GM18951 (cell line): ENCODE measurements at regions not wholly inside any gene's neighbourhood (a gene's known extent, or its start where the extent isn't known, plus 50 kb on each side); places are given as distances from the start of the nearest gene placed in this dataset.
"Not testable (repeated sequence)": the region's sequence is repeated elsewhere in the genome, so short reads cannot be mapped to it uniquely, and the experiment has no call there.

ENCODE experiments used
- POLR2A ChIP-seq: IDR thresholded peaks from 4 replicates; pipeline ENCODE4 v1.6.1; 2011; ENCODE audit warnings: mild to moderate bottlenecking; ENCODE audit not compliant: insufficient read length, insufficient read depth; ENCODE audit errors: extremely low read depth
- in situ Hi-C: fragments of 300-500 bp; cut with MboI; formaldehyde crosslinking; loops from one replicate; pipeline ENCODE4 v1.12.0; 2022; ENCODE audit warnings: low sequenced_read_pairs, mixed read lengths, inconsistent platforms; ENCODE audit not compliant: unreplicated experiment

DNA sequence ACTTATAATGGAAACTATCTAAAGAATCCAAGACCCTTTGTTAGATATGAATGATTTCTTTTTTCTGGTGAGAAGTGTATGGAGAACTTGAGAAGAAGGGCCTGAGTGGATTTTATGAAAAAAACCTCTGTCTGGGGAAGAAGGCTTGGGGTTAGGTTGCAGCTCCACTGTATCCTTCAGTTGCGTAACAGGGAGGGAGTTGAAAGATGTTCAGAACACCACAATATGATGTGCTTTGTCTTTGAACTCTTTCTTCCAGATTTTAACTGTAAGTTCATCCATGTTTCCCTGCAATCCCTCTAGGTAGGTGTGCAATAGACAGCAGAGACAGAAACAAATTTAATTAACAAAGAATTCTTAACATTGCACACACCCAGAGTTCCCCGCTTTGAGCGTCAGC is 125.8 kb upstream of the NFIA start:
- TF ChIP-seq POLR2A, result no peak
- in situ Hi-C loops, result no loop called here

DNA sequence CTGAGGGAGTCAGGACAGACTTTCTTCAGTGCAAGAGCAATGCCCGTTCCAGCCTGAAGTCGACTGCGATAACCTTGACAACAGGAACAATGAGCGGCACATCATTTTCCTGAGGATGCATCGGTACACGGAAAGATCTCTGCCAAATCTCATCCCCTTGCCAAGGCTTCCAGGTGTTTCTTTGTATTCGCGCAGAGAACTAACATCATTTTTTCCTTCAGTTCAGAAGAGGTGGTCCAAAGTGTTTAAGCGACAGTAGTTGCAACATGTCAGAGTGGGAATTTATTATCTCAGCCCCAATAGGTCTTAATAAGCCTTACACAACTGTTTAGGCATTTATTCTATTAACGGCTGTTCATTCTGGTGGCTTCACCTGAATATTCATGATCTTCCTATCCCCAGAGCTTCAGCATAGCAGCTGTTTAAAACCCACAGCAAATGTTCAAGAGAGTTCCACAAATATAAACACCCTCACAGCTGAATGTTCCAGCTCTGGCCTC is 129.7 kb upstream of the NFIA start:
- no peak for TF ChIP-seq POLR2A
- in situ Hi-C loops, result no loop called here

DNA sequence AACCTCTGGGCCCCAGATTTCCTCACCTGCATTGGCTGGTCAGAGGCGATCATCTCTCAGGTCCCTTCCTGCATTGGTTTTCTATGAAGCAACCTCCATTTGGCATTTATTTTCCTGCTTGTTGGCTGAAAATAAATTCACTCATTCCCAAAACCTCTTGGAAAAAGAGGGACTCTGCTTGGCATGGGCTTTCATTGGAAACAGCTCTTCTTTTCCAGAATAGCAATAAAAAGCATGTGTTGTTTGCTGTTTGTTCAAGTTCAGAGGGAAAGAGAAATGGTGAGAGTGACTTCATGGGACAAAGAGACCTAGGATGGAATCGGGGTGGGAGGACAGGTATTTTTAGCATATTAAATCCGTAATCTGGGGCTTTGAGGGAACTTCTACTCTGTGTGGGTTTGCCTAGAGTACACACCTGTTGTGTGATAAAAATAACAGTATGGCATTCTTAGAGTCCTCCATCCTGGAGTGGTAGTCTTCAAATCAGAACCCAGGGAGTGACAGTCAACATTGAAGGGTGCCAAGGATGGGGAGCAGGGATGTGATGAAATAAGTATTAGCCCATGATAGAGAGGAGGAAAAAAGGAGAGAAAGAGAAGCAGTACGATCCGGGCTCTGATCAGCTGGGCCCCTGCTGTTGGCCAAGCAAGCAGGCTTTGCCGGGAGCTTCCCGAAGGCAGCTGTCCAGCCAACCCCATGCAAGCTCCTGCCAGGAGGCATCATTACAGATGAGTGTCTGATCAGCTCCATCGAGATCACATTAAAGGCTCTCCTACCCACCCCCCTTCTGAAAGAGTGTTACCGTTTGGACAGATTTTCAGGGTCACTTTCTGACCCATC is 131.9 kb upstream of the NFIA start:
- TF ChIP-seq POLR2A, result no peak
- in situ Hi-C loops, result no loop called here

DNA sequence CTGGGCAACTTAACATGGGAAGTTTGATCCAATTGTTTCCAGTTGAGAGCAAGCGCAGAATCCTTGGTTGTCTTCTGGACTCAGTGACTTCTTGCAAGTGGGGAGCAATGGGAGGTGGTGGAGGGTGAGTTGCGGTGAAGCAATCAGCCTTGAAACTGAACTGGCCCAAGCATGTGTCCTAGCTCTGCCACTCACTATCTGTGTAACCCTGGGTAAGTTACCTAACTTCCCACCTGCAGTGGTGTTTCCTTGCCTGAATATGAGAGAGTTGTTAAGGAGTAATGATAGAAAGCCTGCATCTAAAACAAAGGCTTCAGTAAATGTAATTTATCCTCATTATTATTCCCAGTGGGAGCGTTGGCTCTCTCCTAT is 132.5 kb upstream of the NFIA start:
- TF ChIP-seq POLR2A, result no peak
- in situ Hi-C loops, result no loop called here

DNA sequence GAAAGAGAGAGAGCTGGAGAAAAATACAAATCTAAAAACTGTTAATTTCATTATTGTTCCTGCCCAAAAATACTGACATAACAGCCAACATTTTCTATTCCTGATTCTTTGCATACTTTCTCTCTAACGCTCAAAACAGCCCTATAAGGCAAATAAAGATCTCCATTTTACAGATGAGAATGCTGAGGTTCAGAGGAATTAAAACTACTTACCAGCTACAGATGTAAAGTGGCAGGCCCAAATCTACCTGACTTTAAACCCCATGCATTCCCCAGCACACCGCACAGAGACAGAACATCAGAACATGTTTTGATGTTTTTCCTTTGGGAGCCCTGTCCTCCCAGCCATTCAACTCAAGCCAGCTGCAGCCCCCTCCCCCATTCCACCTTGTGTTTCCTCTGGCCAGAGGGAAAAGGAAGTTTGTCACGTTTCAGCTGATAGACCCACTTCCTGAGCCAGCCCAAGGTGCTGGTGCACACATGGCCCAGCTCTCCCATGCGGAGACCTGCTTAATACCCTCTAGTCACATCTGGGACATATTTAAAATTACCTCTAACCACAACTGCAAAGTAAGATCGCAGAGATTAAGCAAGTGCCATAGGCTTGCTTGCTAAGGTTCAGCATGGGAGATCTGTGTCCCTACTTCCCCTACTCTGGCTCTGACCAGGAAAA is 133.1 kb upstream of the NFIA start:
- no peak for TF ChIP-seq POLR2A
- in situ Hi-C loops, result no loop called here

DNA sequence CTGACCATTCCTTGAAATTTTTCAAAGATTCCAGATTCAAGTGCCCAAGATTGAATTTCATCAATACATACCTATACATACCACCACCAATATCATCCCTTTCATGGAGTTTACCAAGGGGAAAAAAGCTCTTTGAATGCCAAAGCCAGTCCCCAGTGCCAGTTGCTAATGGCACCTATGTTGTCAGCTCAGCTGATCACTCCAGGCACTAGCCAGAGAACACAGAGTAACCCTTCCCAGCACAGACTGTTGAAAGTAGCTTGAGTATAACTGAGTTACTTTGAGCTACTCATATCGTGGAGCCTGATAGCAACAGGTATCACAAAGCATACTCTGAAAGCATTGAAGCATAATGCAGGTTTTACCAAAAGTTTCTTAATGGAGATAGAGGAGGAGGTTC is 133.9 kb upstream of the NFIA start:
- in situ Hi-C loops, result no loop called here
- TF ChIP-seq POLR2A, result no peak

DNA sequence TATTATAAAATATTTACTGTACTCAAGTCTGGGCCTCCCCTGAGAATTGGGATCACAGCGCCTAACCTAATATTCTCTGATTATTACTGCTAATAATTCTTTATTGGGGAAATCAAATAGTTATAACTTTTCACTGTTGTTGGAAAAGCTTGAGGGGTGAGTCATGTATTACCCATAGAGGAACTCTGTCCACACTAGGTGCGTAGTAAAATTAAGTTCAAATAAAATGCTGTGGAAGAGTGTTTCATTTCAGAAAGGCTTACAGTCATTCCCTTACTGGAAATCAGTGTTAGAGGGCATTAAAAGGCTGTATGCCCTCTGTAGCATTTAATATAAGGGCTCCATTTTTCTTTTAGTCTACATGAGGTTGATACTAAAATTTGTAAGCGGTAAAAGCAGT is 135.0 kb upstream of the NFIA start:
- no peak for TF ChIP-seq POLR2A
- in situ Hi-C loops, result no loop called here

DNA sequence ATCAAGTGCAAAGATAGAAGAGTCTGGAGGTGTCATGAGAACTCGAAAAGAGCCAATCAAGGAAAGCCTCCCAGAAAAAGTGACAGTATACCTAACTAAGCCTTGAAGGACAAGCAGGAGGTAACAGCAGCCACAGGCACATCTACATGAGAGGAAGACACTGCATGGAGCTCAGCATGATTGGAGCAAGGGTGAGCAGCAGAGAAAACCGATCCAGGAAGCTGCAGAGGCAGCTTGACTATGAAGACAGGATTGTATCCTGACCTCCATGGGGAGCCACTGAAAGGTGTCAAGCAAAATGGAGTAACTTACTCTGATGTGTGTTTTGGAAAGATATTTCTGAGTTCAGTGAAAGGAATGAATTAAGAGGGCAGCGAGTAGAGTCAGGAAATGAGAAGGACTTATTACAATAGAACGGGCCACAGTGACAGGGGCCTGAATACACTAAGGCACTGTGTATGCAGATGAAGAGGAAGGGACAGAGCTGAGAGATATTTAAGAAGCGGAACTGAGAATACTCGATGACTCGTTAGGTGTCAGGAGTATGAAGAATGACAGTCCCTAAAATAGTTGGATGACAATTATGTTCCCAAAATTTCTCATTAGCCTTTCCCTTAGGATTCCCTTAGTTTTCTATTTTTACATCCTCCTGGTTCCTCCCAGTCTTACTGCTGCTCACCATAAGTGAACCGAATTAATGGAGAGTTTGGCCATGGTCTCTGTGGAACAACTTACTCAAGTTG is 139.3 kb upstream of the NFIA start:
- TF ChIP-seq POLR2A, result no peak
- in situ Hi-C loops, result no loop called here

DNA sequence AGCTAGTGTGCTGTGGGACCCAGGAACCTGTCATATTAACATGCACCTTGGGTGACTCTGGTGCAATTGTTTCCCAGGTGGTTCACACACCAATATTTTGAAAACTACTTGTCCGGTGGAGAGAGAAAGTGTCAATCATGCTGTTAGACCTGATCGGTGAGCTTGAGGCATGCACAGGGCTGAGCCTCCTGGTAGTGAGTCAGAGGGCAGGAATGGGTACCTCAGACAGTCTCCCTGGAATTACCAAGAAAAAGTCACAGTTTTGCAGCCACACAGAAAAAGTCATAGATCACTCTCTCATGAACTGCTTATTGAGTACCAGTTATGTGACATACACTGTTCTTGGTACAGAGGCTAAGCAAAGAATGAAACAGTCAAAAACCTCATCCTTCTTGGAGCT is 140.1 kb upstream of the NFIA start:
- in situ Hi-C loops, result no loop called here
- TF ChIP-seq POLR2A, result no peak

DNA sequence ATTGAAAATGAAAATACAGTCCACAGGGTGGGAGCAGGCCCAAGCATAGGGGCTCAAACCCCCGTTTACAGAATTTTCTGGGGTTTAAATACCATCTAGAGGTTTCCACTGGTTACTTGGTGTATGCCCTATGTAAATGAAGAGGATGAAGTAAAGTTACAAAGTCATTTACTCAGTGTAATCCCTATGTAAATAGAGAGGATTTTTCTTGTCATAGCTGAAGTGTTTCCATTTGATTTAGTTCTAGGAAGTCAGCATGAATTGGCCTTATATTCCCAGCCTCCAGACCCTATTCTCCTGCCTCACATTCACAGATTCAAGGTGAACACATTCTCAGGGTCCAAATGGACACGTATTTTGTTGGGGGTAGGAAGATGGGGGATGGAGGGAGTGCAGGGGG is 141.7 kb upstream of the NFIA start:
- in situ Hi-C loops, result not testable (repeated sequence)

DNA sequence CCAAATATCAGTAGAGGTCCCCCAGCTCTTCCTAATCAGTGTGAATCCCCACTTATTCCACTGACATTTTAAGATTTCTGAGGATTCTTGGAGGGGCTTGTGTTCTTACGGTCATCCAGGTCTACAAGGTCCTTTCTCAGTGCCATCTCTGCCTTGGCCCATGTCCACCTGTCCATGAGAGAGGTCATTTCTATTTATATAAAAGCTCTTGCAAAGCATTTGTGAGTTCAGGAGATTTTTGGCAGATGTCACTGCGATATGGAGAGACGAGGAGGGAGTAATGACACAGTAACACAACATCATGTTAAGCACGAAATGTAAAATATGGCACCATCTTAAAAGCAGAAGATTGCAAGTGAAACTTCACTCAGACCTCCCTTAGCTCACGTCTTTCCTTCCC is 144.6 kb upstream of the NFIA start:
- TF ChIP-seq POLR2A, result no peak
- in situ Hi-C loops, result no loop called here

DNA sequence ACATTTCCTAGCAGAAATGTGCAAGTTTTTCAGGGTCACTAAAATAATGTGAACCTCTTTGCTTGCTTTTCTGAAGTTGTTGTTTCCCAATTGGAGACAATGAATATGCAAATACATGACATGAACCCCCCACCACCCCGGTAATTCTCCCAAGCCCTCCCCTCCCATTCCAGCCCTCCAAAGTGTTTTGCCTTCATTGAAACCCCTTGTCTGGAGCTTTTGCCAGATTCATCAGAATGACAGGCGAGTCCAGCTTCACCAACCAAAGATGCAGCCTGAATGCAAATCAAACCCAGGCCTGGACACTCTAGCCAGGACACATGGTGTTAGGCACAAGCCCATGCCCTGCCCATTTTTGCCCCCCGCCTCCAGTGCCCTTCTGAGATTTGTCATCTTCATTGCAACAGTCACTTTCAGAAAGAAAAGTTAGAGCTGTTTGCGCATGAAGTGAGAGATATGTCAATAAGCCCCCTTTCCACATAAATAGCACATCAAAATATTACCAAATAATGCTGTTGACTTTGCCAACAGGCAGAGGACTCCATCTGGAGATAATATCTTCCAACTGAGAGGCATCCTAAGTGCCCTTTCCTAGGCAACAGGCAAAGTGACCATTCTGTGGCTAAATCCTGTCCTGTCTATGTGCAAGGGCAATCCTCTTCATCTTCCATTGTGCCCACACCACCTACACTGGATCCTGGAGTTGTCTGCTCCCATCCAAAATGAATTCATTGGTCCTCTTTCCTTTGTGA is 145.6 kb upstream of the NFIA start:
- no peak for TF ChIP-seq POLR2A
- in situ Hi-C loops, result no loop called here

DNA sequence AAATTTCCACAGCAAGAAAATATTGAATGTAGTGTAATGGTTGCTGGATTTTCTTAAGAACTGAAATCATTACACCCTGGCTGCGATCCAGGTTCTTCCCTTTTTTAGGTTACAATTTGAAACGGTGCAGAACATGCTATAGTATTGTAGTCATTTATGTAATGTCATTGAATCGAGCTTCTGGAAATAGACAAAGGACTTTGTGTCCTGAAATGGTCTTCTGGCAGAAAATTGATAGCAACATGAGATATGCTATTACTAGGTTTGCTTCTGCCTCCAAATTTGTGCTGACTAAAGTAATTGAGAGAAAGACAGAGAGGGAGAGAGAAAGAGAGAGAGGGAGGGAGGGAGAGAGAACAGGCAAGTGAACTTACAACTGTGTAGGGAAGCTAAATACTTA is 146.2 kb upstream of the NFIA start:
- no peak for TF ChIP-seq POLR2A
- in situ Hi-C loops, result no loop called here
